HUES48 (cell line): ENCODE measurements at regions not wholly inside any gene's neighbourhood (a gene's known extent, or its start where the extent isn't known, plus 50 kb on each side); places are given as distances from the start of the nearest gene placed in this dataset.
"Not testable (repeated sequence)": the region's sequence is repeated elsewhere in the genome, so short reads cannot be mapped to it uniquely, and the experiment has no call there.

Experiments
- H3K27ac ChIP-seq: one replicate; pipeline ENCODE4 v1.7.0; 2013; ENCODE audit warnings: low read depth, low read length, inconsistent platforms
- H3K27me3 ChIP-seq: 2 replicates; pipeline ENCODE4 v1.6.1; 2013; ENCODE audit warnings: mild to moderate bottlenecking, low read length; ENCODE audit not compliant: control insufficient read depth, insufficient read depth
- H3K36me3 ChIP-seq: 2 replicates; pipeline ENCODE4 v1.6.1; 2013; ENCODE audit warnings: low read length; ENCODE audit not compliant: control insufficient read depth, insufficient read depth
- H3K4me1 ChIP-seq: 2 replicates; pipeline ENCODE4 v1.6.1; 2013; ENCODE audit warnings: mild to moderate bottlenecking, low read length; ENCODE audit not compliant: control insufficient read depth, insufficient read depth
- H3K4me3 ChIP-seq: 2 replicates; pipeline ENCODE4 v1.5.1; 2013; ENCODE audit warnings: mild to moderate bottlenecking, low read depth, low read length
- H3K9ac ChIP-seq: 2 replicates; pipeline ENCODE4 v1.6.1; 2013; ENCODE audit warnings: mild to moderate bottlenecking, low read depth, low read length, moderate library complexity
- H3K9me3 ChIP-seq: 2 replicates; pipeline ENCODE4 v1.6.1; 2013; ENCODE audit warnings: low read length; ENCODE audit not compliant: control insufficient read depth, insufficient read depth

- no peaks in the 10 kb centered on the region for H3K9me3 ChIP-seq
- H3K4me1 ChIP-seq = no peaks in the 10 kb centered on the region
- no peaks in the 10 kb centered on the region for H3K36me3 ChIP-seq
- H3K9ac ChIP-seq = no peak overlapping the region
- no peak overlapping the region for H3K4me3 ChIP-seq
- no peaks in the 10 kb centered on the region for H3K27me3 ChIP-seq
- no peak overlapping the region for H3K27ac ChIP-seq
Measured at GRCh38 chr11:42778193-42778592, 533.6 kb upstream of the API5 start.

- no peak overlapping the region for H3K4me3 ChIP-seq
- H3K9ac ChIP-seq = no peak overlapping the region
- H3K27me3 ChIP-seq = no peaks in the 10 kb centered on the region
- no peaks in the 10 kb centered on the region for H3K36me3 ChIP-seq
- no peaks in the 10 kb centered on the region for H3K4me1 ChIP-seq
- H3K27ac ChIP-seq = no peak overlapping the region
- no peaks in the 10 kb centered on the region for H3K9me3 ChIP-seq
Measured at GRCh38 chr11:42779555-42779954, 532.2 kb upstream of the API5 start.

GRCh38 chr11:42786981-42787380 is 524.8 kb upstream of the API5 start:
- Histone ChIP-seq H3K9me3 (no peaks in the 10 kb centered on the region), H3K9ac (no peak overlapping the region), H3K36me3 (no peaks in the 10 kb centered on the region), H3K4me1 (no peaks in the 10 kb centered on the region), H3K27ac (no peak overlapping the region), H3K27me3 (no peaks in the 10 kb centered on the region), H3K4me3 (no peak overlapping the region)

- H3K9ac ChIP-seq, H3K9me3 ChIP-seq, H3K27me3 ChIP-seq, H3K36me3 ChIP-seq, H3K27ac ChIP-seq, H3K4me1 ChIP-seq, H3K4me3 ChIP-seq: not testable (repeated sequence)
Measured at GRCh38 chr11:42795483-42795882, 516.3 kb upstream of the API5 start.

- H3K27me3 ChIP-seq = no peaks in the 10 kb centered on the region
- H3K9ac ChIP-seq = no peak overlapping the region
- H3K27ac ChIP-seq = no peak overlapping the region
- H3K36me3 ChIP-seq = no peaks in the 10 kb centered on the region
- H3K4me3 ChIP-seq = no peak overlapping the region
- H3K9me3 ChIP-seq = no peaks in the 10 kb centered on the region
- 0 out of 2 replicates have a peak, but pooled peaks cover 4% of the 10 kb centered on the region for H3K4me1 ChIP-seq
Measured at GRCh38 chr11:42800041-42800440, 511.8 kb upstream of the API5 start.

- Histone ChIP-seq H3K9me3 (no peaks in the 10 kb centered on the region), H3K27ac (no peak overlapping the region), H3K4me1 (0 out of 2 replicates have a peak, but pooled peaks cover 4% of the 10 kb centered on the region), H3K36me3 (no peaks in the 10 kb centered on the region), H3K27me3 (no peaks in the 10 kb centered on the region), H3K4me3 (no peak overlapping the region), H3K9ac (no peak overlapping the region)
Measured at GRCh38 chr11:42802201-42802899, 509.4 kb upstream of the API5 start.

- H3K9ac ChIP-seq = no peak overlapping the region
- no peaks in the 10 kb centered on the region for H3K27me3 ChIP-seq
- H3K27ac ChIP-seq = no peak overlapping the region
- H3K4me1 ChIP-seq = 0 out of 2 replicates have a peak, but pooled peaks cover 4% of the 10 kb centered on the region
- no peaks in the 10 kb centered on the region for H3K9me3 ChIP-seq
- H3K36me3 ChIP-seq = no peaks in the 10 kb centered on the region
- no peak overlapping the region for H3K4me3 ChIP-seq
Measured at GRCh38 chr11:42806191-42806590, 505.6 kb upstream of the API5 start.

GRCh38 chr11:42812361-42812760 is 499.4 kb upstream of the API5 start:
- Histone ChIP-seq H3K9ac (no peak overlapping the region), H3K4me3 (no peak overlapping the region), H3K27me3 (no peaks in the 10 kb centered on the region), H3K36me3 (no peaks in the 10 kb centered on the region), H3K4me1 (no peaks in the 10 kb centered on the region), H3K27ac (no peak overlapping the region), H3K9me3 (no peaks in the 10 kb centered on the region)

GRCh38 chr11:42812960-42813359 is 498.8 kb upstream of the API5 start:
- H3K4me3 ChIP-seq = no peak overlapping the region
- H3K36me3 ChIP-seq = no peaks in the 10 kb centered on the region
- H3K27ac ChIP-seq = no peak overlapping the region
- H3K4me1 ChIP-seq = no peaks in the 10 kb centered on the region
- no peaks in the 10 kb centered on the region for H3K9me3 ChIP-seq
- H3K9ac ChIP-seq = no peak overlapping the region
- no peaks in the 10 kb centered on the region for H3K27me3 ChIP-seq

GRCh38 chr11:42816471-42816870 is 495.3 kb upstream of the API5 start:
- Histone ChIP-seq H3K36me3 (no peaks in the 10 kb centered on the region), H3K27me3 (no peaks in the 10 kb centered on the region), H3K27ac (no peak overlapping the region), H3K4me3 (no peak overlapping the region), H3K9me3 (no peaks in the 10 kb centered on the region), H3K4me1 (no peaks in the 10 kb centered on the region), H3K9ac (no peak overlapping the region)

GRCh38 chr11:42819126-42819525 is 492.7 kb upstream of the API5 start:
- Histone ChIP-seq H3K27ac (no peak overlapping the region), H3K9me3 (no peaks in the 10 kb centered on the region), H3K4me1 (peaks cover 5% of the 10 kb centered on the region; the same call in 1 of the 2 replicates), H3K9ac (no peak overlapping the region), H3K27me3 (no peaks in the 10 kb centered on the region), H3K36me3 (no peaks in the 10 kb centered on the region), H3K4me3 (no peak overlapping the region)
